ENCODE measurements at regions not wholly inside any gene's neighbourhood (a gene's known extent, or its start where the extent isn't known, plus 50 kb on each side); places are given as distances from the start of the nearest gene placed in this dataset.

DNA sequence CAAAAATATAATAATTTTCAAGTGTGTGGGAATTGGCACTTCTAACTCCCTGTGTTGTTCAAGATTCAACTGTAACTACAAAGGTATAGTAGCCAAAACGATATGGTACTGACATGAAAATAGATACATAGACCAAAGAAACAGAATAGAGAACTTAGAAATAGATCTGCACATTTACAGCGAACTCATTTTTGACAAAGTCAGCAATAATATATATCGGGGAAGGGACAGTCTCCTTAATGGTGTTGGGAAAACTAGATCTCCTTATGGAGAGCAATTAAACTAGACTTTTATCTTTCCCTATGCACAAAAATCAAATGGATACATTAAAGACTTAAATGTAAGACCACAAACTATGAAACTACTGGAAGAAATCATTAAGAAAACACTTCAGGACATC, 1530.6 kb upstream of the SLC39A10 start:
- DNase-seq (ENCODE audit: low read depth in 1 of 2, low spot score in 1 of 2), result no peak
- H3K36me3 ChIP-seq, result no peaks in the 10 kb centered on the region
- H3K9me3 ChIP-seq (ENCODE audit: low read depth), result no peaks in the 10 kb centered on the region
- no peaks in the 10 kb centered on the region for H3K4me1 ChIP-seq (ENCODE audit: low read depth)
- no peaks in the 10 kb centered on the region for H3K27me3 ChIP-seq
- H3K27ac ChIP-seq, result no peak overlapping the region
- TF ChIP-seq, protein P1, sequence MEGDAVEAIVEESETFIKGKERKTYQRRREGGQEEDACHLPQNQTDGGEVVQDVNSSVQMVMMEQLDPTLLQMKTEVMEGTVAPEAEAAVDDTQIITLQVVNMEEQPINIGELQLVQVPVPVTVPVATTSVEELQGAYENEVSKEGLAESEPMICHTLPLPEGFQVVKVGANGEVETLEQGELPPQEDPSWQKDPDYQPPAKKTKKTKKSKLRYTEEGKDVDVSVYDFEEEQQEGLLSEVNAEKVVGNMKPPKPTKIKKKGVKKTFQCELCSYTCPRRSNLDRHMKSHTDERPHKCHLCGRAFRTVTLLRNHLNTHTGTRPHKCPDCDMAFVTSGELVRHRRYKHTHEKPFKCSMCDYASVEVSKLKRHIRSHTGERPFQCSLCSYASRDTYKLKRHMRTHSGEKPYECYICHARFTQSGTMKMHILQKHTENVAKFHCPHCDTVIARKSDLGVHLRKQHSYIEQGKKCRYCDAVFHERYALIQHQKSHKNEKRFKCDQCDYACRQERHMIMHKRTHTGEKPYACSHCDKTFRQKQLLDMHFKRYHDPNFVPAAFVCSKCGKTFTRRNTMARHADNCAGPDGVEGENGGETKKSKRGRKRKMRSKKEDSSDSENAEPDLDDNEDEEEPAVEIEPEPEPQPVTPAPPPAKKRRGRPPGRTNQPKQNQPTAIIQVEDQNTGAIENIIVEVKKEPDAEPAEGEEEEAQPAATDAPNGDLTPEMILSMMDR (IDR thresholded peaks at IDR 0.05; ENCODE audit: low read depth, low read length), result no peak
- H3K4me3 ChIP-seq, result no peak overlapping the region

DNA sequence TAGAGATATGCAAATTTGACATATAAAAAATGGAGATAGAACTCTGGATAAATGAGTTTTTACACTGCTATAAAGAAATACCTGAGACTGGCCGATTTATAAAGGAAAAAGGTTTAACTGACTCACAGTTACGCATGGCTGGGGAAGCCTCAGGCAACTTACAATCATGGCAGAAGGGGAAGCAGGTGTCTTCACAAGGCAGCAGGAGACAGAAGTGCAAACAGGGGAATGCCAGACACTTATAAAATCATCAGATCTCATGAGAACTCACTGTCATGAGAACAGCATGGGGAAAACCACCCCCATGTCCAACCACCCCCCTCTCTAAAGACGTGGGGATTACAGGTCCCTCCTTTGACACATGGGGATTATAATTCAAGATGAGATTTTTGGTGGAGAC, 1540.2 kb upstream of the SLC39A10 start:
- no peaks in the 10 kb centered on the region for H3K27me3 ChIP-seq
- DNase-seq (ENCODE audit: low read depth in 1 of 2, low spot score in 1 of 2), result no peak
- H3K36me3 ChIP-seq, result no peaks in the 10 kb centered on the region
- no peaks in the 10 kb centered on the region for H3K9me3 ChIP-seq (ENCODE audit: low read depth)
- no peaks in the 10 kb centered on the region for H3K4me1 ChIP-seq (ENCODE audit: low read depth)
- no peak overlapping the region for H3K27ac ChIP-seq
- H3K4me3 ChIP-seq, result no peak overlapping the region
- TF ChIP-seq, protein P1 (IDR thresholded peaks at IDR 0.05; ENCODE audit: low read depth, low read length), result no peak

DNA sequence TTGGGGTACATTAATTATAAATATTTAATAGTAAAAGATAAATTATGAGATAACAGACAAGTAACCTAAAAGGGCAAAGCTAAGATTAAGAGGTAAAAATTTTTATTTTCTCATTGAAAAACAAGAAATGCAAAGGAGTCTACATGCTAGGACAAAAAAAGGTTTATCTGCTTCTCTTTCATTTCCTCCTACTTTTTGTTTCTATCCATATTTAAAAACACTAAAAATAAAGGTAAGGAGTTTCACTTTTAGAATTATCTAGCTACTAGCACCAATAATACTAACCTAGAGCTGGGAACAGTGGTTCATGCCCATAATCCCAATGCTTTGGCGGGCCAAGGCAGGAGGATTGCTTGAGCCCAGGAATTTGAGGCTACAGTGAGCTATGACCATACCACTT, 1551.7 kb upstream of the SLC39A10 start:
- no peak overlapping the region for H3K27ac ChIP-seq
- H3K4me1 ChIP-seq (ENCODE audit: low read depth), result no peaks in the 10 kb centered on the region

DNA sequence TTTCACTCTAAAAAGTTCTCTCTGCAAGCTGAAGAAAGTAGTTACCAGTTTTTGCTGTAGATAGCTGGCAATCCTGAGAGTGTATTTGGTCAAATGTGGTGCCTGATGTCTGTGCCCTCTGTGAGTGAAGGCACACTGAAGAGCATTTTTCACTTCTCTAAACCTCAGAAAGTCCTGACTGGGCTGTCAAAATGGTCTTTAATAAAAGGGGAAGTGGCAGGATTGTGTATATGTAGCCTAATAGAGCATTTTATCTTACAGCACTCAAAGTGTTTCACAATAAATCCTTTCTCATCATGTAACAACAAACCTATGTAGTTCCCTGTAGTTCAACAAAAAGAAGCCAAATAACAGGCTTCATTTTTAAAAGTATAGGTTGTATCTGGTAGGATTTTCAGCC, 1552.3 kb upstream of the SLC39A10 start:
- Histone ChIP-seq H3K27ac (no peak overlapping the region), H3K36me3 (no peaks in the 10 kb centered on the region), H3K4me3 (no peak overlapping the region), H3K9me3 (ENCODE audit: low read depth) (no peaks in the 10 kb centered on the region), H3K27me3 (no peaks in the 10 kb centered on the region), H3K4me1 (ENCODE audit: low read depth) (no peaks in the 10 kb centered on the region)
- TF ChIP-seq, protein P1 (IDR thresholded peaks at IDR 0.05; ENCODE audit: low read depth, low read length), result no peak
- DNase-seq (ENCODE audit: low read depth in 1 of 2, low spot score in 1 of 2), result peak in 1 of 2 donors; percentile 5

More for the DNA sequence above, 1551.7 kb upstream of the SLC39A10 start:
- Histone ChIP-seq H3K9me3 (ENCODE audit: low read depth) (no peaks in the 10 kb centered on the region), H3K4me3 (no peak overlapping the region), H3K27me3 (no peaks in the 10 kb centered on the region), H3K36me3 (no peaks in the 10 kb centered on the region)
- TF ChIP-seq, protein P1 (IDR thresholded peaks at IDR 0.05; ENCODE audit: low read depth, low read length), result no peak
- no peak for DNase-seq (ENCODE audit: low read depth in 1 of 2, low spot score in 1 of 2)

DNA sequence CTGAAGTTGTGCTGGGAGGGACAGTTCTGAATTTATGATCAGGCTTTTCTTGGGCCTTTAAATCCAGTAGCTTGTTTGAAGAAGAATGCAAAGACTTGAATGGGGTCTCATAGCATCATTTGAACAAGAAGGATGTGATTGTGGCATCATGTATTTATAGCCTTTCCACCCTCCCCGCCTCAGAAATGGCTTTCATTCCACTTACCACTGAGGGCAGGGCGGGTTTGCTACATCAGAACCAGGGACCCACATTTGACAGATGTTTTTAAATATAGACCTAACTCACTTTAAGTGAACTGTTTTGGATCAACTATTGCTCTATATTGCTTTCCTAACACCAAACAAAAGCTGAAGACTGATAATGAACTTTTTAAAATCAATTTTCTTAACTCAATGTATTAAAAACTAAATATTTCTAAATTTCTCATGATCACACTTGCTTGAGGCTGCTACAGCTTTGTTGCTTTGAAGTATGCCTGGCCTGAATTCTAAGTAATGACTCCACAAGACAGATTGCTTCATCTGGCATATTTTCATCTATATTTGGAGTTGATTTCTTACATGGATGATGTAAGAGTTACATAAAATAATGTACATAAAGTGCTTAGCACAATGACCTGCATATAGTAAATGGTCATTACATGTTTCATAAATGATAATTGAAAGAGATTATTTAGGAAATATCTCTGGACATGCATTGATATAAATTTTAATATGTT, 1552.9 kb upstream of the SLC39A10 start:
- Histone ChIP-seq H3K27me3 (no peaks in the 10 kb centered on the region), H3K36me3 (no peaks in the 10 kb centered on the region), H3K27ac (no peak overlapping the region), H3K4me3 (no peak overlapping the region), H3K9me3 (ENCODE audit: low read depth) (no peaks in the 10 kb centered on the region), H3K4me1 (ENCODE audit: low read depth) (no peaks in the 10 kb centered on the region)
- peak in 1 of 2 donors; percentile 24 for DNase-seq (ENCODE audit: low read depth in 1 of 2, low spot score in 1 of 2)
- TF ChIP-seq, protein P1 (IDR thresholded peaks at IDR 0.05; ENCODE audit: low read depth, low read length), result no peak
